ENCODE measurements at regions not wholly inside any gene's neighbourhood (a gene's known extent, or its start where the extent isn't known, plus 50 kb on each side); places are given as distances from the start of the nearest gene placed in this dataset.
"Not testable (repeated sequence)": the region's sequence is repeated elsewhere in the genome, so short reads cannot be mapped to it uniquely, and the experiment has no call there.

DNA sequence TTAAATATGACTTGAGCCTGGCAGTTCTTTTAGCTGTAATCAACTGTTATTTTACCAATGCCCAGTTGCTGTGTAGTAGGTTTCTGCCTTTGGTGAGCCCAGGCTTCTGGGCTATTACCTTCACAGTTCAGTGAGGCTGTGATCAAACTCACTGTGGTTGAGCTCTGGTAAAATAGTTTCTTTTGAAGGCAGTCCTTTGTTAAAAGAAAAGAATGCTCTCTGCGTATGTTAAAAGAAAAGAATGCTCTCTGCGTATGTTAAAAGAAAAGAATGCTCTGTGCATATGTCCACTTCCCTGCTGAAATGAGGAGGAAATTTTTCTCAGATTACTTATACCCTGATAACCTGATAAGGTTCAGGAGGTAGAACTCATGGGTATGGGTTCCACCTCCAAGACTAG is 244.3 kb downstream of the RNF144A start:
- no peaks in the 10 kb centered on the region for H3K4me1 ChIP-seq (ENCODE audit: control insufficient read depth in 1 of 2, low read depth in 2 of 2)
- no peaks in the 10 kb centered on the region for H3K27me3 ChIP-seq (replicated peaks; ENCODE audit: insufficient read depth)
- no peaks in the 10 kb centered on the region for H3K36me3 ChIP-seq
- TF ChIP-seq, protein P1, sequence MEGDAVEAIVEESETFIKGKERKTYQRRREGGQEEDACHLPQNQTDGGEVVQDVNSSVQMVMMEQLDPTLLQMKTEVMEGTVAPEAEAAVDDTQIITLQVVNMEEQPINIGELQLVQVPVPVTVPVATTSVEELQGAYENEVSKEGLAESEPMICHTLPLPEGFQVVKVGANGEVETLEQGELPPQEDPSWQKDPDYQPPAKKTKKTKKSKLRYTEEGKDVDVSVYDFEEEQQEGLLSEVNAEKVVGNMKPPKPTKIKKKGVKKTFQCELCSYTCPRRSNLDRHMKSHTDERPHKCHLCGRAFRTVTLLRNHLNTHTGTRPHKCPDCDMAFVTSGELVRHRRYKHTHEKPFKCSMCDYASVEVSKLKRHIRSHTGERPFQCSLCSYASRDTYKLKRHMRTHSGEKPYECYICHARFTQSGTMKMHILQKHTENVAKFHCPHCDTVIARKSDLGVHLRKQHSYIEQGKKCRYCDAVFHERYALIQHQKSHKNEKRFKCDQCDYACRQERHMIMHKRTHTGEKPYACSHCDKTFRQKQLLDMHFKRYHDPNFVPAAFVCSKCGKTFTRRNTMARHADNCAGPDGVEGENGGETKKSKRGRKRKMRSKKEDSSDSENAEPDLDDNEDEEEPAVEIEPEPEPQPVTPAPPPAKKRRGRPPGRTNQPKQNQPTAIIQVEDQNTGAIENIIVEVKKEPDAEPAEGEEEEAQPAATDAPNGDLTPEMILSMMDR (IDR thresholded peaks at IDR 0.05), result no peak
- no peaks in the 10 kb centered on the region for H3K9me3 ChIP-seq
- ATAC-seq (ENCODE audit: insufficient number of reproducible peaks, low FRiP score, low read depth) (no peak), DNase-seq (ENCODE audit: low spot score) (no peak)
- no peak overlapping the region for H3K4me3 ChIP-seq
- H3K27ac ChIP-seq, result no peak overlapping the region

DNA sequence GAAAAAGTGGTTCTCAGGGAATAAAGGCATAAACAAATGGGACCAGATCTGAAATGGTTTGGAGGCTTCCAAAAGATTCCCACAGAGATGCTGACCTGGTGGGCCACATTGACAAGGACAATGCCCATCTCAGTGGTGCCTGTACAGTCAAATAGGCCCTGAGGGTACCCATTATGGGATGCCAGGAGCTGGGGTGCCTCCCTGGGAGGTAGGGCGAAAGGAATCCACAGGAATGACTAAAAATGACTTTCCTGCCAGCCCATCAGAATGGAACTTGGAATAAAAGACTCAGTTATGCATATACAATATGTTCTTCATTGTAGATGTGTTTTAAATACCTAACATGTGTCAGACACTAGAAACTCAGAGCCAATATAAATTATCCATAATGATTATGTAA is 248.5 kb downstream of the RNF144A start:
- no peak overlapping the region for H3K27ac ChIP-seq
- no peak overlapping the region for H3K4me3 ChIP-seq
- no peaks in the 10 kb centered on the region for H3K4me1 ChIP-seq (ENCODE audit: control insufficient read depth in 1 of 2, low read depth in 2 of 2)
- DNase-seq (ENCODE audit: low spot score) (no peak), ATAC-seq (ENCODE audit: insufficient number of reproducible peaks, low FRiP score, low read depth) (no peak)
- H3K9me3 ChIP-seq, result no peaks in the 10 kb centered on the region
- H3K36me3 ChIP-seq, result no peaks in the 10 kb centered on the region
- TF ChIP-seq, protein P1 (IDR thresholded peaks at IDR 0.05), result no peak
- H3K27me3 ChIP-seq (replicated peaks; ENCODE audit: insufficient read depth), result no peaks in the 10 kb centered on the region

- H3K27ac ChIP-seq, result no peak overlapping the region
- no peaks in the 10 kb centered on the region for H3K9me3 ChIP-seq
- H3K27me3 ChIP-seq (replicated peaks; ENCODE audit: insufficient read depth), result no peaks in the 10 kb centered on the region
- DNase-seq (ENCODE audit: low spot score) (no peak), ATAC-seq (ENCODE audit: insufficient number of reproducible peaks, low FRiP score, low read depth) (no peak)
- TF ChIP-seq, protein P1 (IDR thresholded peaks at IDR 0.05), result no peak
- H3K36me3 ChIP-seq, result no peaks in the 10 kb centered on the region
- no peak overlapping the region for H3K4me3 ChIP-seq
- no peaks in the 10 kb centered on the region for H3K4me1 ChIP-seq (ENCODE audit: control insufficient read depth in 1 of 2, low read depth in 2 of 2)
Measured at GRCh38 chr2:7167801-7168411, 250.7 kb downstream of the RNF144A start.

DNA sequence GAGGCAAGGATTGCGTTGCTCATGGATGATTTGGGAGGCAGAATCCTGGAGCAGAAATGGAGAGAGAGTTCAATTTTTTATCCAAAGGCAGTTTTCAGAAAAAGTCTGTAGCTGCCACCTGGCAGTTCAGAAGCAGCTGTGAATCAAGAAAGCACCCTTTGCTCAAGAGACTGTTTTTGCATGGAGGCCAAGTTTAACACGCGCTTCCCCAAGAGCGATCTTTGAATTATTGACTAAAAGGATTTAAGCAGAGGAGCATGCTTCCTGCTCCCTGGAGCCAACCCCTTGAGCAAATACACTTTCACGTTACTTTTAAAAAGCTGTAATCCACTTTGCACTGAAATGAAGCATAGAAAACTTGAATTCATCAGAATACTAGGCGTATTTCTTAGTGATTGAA is 252.4 kb downstream of the RNF144A start:
- DNase-seq (ENCODE audit: low spot score) (no peak), ATAC-seq (ENCODE audit: insufficient number of reproducible peaks, low FRiP score, low read depth) (no peak)
- Histone ChIP-seq H3K4me3 (no peak overlapping the region), H3K36me3 (no peaks in the 10 kb centered on the region), H3K4me1 (ENCODE audit: control insufficient read depth in 1 of 2, low read depth in 2 of 2) (no peaks in the 10 kb centered on the region), H3K27me3 (replicated peaks; ENCODE audit: insufficient read depth) (no peaks in the 10 kb centered on the region), H3K9me3 (no peaks in the 10 kb centered on the region), H3K27ac (no peak overlapping the region)
- TF ChIP-seq, protein P1 (IDR thresholded peaks at IDR 0.05), result no peak

DNA sequence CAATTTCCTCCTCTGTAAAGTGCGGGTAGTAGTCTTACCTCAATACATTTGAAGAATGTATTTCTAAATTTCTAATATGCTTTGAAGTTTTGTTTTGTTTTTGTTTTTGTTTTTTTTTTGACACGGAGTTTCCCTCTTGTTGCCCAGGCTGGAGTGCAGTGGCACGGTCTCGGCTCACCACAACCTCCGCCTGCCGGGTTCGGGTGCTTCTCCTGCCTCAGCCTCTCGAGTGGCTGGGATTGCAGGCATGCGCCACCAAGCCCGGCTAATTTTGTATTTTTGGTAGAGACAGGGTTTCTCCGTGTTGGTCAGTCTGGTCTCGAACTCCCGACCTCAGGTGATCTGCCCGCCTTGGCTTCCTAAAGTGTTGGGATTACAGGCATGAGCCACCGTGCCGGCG is 261.8 kb downstream of the RNF144A start:
- not testable (repeated sequence) for H3K4me1 ChIP-seq (ENCODE audit: control insufficient read depth in 1 of 2, low read depth in 2 of 2); H3K4me3 ChIP-seq; H3K9me3 ChIP-seq; DNase-seq (ENCODE audit: low spot score); H3K36me3 ChIP-seq; ATAC-seq (ENCODE audit: insufficient number of reproducible peaks, low FRiP score, low read depth); H3K27me3 ChIP-seq (replicated peaks; ENCODE audit: insufficient read depth); H3K27ac ChIP-seq

All from thoracic aorta (tissue), 2 donors.